GM06990 (cell line): ENCODE measurements at regions not wholly inside any gene's neighbourhood (a gene's known extent, or its start where the extent isn't known, plus 50 kb on each side); places are given as distances from the start of the nearest gene placed in this dataset.

ENCODE experiments used
- DNase-seq: peaks from one replicate; pipeline ENCODE4 v3.0.0-alpha.2; 2011; ENCODE audit not compliant: insufficient read length; ENCODE audit errors: extremely low read depth
- H3K27me3 ChIP-seq: replicated peaks from 2 replicates; pipeline ENCODE4 v1.6.0; 2011; ENCODE audit warnings: low read length; ENCODE audit not compliant: control insufficient read depth, insufficient read depth
- H3K36me3 ChIP-seq: 2 replicates; pipeline ENCODE4 v1.5.1; 2011; ENCODE audit warnings: low read length; ENCODE audit not compliant: control insufficient read depth, insufficient read depth
- H3K4me3 ChIP-seq: replicated peaks from 2 replicates; pipeline ENCODE4 v1.5.1; 2011; ENCODE audit warnings: low read depth, mild to moderate bottlenecking, control low read depth, low read length
- TF ChIP-seq, protein P1 (sequence below): IDR thresholded peaks from 2 replicates; pipeline ENCODE4 v1.5.1; 2011; ENCODE audit warnings: low read length, control low read depth, mild to moderate bottlenecking, inconsistent platforms; ENCODE audit not compliant: insufficient read depth, poor library complexity, severe bottlenecking

DNA sequence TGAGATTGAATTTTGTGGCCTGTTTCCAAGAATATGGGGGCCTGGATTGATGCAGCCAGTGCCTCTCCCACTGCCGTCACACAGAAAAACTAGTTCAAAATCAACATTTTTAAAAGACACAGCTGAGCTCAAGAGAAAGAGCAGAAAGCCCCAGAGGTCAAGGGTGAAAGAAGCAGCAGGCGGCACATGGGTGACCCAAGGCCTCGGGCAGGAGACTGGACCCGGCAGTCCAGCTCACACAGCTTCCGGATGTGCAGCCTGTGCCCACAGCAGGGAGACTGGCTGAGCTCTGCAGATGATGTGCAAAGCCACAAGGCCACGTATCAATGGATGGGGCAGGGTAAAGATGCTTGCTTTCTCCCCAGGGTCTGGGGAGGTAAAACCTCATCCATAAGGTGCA lies 50.4 kb upstream of the RNF32 start:
- Histone ChIP-seq H3K36me3 (no peaks in the 10 kb centered on the region), H3K27me3 (no peaks in the 10 kb centered on the region), H3K4me3 (no peak overlapping the region)
- TF ChIP-seq, protein P1, sequence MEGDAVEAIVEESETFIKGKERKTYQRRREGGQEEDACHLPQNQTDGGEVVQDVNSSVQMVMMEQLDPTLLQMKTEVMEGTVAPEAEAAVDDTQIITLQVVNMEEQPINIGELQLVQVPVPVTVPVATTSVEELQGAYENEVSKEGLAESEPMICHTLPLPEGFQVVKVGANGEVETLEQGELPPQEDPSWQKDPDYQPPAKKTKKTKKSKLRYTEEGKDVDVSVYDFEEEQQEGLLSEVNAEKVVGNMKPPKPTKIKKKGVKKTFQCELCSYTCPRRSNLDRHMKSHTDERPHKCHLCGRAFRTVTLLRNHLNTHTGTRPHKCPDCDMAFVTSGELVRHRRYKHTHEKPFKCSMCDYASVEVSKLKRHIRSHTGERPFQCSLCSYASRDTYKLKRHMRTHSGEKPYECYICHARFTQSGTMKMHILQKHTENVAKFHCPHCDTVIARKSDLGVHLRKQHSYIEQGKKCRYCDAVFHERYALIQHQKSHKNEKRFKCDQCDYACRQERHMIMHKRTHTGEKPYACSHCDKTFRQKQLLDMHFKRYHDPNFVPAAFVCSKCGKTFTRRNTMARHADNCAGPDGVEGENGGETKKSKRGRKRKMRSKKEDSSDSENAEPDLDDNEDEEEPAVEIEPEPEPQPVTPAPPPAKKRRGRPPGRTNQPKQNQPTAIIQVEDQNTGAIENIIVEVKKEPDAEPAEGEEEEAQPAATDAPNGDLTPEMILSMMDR = no peak
- no peak for DNase-seq

DNA sequence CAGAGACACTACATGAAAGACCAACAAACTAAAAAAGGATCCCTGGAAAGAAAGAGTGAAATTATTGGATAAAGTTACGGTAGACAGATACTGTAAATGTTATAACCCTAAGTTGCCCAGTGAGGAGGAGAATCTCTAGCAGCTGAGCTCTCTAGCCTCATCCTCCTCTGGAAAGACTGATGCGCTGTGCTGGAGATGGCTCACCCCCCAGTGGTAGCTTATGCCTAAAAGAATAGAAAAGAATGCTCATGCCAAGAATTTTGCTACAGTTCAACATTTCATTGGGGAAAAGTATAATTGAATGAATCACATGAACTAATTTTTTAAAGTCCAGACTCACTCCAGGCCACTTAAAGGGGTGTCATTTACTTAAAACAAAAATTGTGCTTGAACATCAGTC lies 50.8 kb upstream of the RNF32 start:
- no peak overlapping the region for H3K4me3 ChIP-seq
- DNase-seq = no peak
- no peaks in the 10 kb centered on the region for H3K27me3 ChIP-seq
- TF ChIP-seq, protein P1 = no peak
- H3K36me3 ChIP-seq = no peaks in the 10 kb centered on the region

DNA sequence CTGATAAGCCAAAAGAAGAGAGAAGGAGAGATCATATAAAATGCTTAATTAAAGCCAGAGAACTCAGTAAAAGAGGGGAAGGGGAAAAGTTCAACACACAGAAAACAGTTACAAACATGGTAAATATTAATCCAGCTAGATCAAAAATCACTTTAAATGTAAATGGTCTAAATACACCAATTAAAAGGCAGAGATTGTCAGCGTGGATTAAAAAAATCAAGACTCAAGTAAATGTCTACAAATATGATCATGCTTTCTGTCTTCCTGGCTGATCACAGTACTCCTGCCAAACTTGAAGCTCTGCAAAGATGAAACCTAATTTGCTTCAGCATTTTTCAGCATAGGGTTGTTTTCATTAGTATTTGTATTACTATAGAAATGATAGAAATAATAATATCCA lies 54.6 kb upstream of the RNF32 start:
- DNase-seq = no peak
- no peaks in the 10 kb centered on the region for H3K36me3 ChIP-seq
- H3K27me3 ChIP-seq = no peaks in the 10 kb centered on the region
- TF ChIP-seq, protein P1 = no peak
- H3K4me3 ChIP-seq = no peak overlapping the region

DNA sequence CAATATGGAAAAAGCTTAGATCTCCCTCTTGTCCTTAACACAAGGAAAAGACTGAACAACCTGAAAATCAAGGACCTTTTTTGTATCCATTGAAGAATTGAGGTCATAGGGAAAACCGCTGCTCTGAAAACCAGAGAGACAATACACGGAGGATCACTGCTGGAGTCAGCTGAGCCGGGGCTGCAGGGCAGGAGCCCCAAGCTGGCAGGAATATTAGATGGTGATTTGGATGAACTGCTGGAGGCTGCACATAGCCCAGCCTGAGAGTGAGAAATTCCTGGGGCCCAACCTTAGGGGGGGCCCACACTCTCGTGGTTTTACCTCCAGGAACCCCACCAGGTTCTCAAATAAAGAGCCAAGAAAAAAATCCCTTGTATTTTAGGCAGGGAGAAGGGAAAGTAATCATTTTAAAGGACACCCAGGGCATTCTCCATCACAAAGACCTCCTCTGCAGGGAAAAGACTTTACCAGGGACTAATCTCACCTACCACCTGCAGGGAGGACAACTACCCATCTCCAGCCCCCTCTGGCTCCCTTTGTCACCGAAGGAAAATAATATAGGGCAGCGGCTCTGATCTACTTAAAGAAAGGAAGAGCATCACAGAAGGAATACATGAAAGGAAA lies 55.4 kb upstream of the RNF32 start:
- TF ChIP-seq, protein P1 = no peak
- DNase-seq = no peak
- no peaks in the 10 kb centered on the region for H3K36me3 ChIP-seq
- no peaks in the 10 kb centered on the region for H3K27me3 ChIP-seq
- no peak overlapping the region for H3K4me3 ChIP-seq

DNA sequence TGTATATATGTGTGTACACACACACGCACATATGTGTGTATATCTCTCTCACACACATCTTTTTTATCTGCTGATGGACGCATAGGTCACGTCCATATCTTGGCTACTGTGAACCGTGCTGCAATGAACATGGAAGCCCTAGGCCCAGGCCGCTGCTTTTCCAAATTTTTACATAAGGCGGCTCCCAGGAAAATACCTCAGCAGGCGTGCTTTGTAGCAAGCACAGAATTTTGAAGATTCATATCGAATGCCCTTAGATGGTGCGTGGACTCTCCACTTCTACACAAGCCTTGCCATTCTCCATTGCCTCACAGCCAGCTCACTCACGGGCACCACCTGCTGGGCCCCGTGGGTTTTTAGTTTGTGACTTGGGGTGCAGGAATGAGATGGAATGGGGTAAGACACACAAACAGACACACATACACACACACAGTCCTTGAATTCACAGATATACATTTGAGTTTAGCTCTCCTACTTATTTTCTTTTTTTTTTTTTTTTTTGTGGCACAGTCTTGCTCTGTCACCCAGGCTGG lies 57.9 kb upstream of the RNF32 start:
- Histone ChIP-seq H3K4me3 (no peak overlapping the region), H3K36me3 (no peaks in the 10 kb centered on the region), H3K27me3 (no peaks in the 10 kb centered on the region)
- no peak for DNase-seq
- TF ChIP-seq, protein P1 = peak; percentile 48

- Histone ChIP-seq H3K27me3 (no peaks in the 10 kb centered on the region), H3K36me3 (no peaks in the 10 kb centered on the region), H3K4me3 (no peak overlapping the region)
- no peak for DNase-seq
- TF ChIP-seq, protein P1 = no peak
Observed at GRCh38 chr7:156580036-156580435, 60.5 kb upstream of the RNF32 start.
